HepG2 (cell line): ENCODE measurements at regions not wholly inside any gene's neighbourhood (a gene's known extent, or its start where the extent isn't known, plus 50 kb on each side); places are given as distances from the start of the nearest gene placed in this dataset.

Source experiments
- ATAC-seq: fragments of 200-7000 bp; cut with Tn5 transposase; 3 replicates; pipeline ENCODE4 v1.9.1; 2020; ENCODE audit warnings: mild to moderate bottlenecking, moderate library complexity
- BruUV-seq: library from RNA; stranded (reverse); fragments of 400-500 nt; replicated peaks from 2 replicates; lab custom pipeline; 2021; lab: Mats Ljungman, UMichigan
- CTCF ChIA-PET: fragments of 300-600 bp; formaldehyde crosslinking; extraction: SDS; loops from one replicate; lab custom pipeline; 2021; ENCODE audit warnings: low total read pairs, inconsistent platforms, low intra/inter-chr PET ratio; lab: Yijun Ruan, JAX
- POLR2A ChIA-PET: fragments of 350-600 bp; sonication (Branson Sonifier 250); formaldehyde crosslinking; loops from one replicate; lab custom pipeline; 2020; ENCODE audit warnings: antibody characterized with exemption, inconsistent platforms; lab: Yijun Ruan, JAX
- DNase-seq: peaks from one replicate; pipeline ENCODE4 v3.0.0-alpha.2; 2015; ENCODE audit warnings: low spot score
- FAIRE-seq: peaks from 3 replicates; lab custom pipeline; 2011; peaks lifted over from hg19 to GRCh38; lab: Jason Lieb, UNC
- H2AFZ ChIP-seq: one replicate; pipeline ENCODE4 v1.6.1; 2011; ENCODE audit warnings: low read length, inconsistent platforms
- H3K27ac ChIP-seq: fragments of 300-600 bp; 3 replicates; pipeline ENCODE4 v1.8.0; 2011; ENCODE audit warnings: mixed run types, mild to moderate bottlenecking, mixed read lengths, low read length, inconsistent platforms; ENCODE audit not compliant: insufficient read depth; ENCODE audit errors: extremely low read length
- H3K27me3 ChIP-seq, 2 experiments: fragments of 200-600 bp in 1 of 2; 2 replicates in 1 of 2; 3 replicates in 1 of 2; pipeline versions ENCODE4 v1.6.0 to v1.8.0; 2011; ENCODE audit warnings: low read length in 2 of 2, mild to moderate bottlenecking in 2 of 2, moderate library complexity in 2 of 2, inconsistent platforms in 1 of 2; ENCODE audit not compliant: insufficient read depth in 2 of 2, control insufficient read depth in 1 of 2
- H3K36me3 ChIP-seq, 2 experiments: fragments of 200-600 bp in 1 of 2; replicated peaks in 1 of 2; 2 replicates in 1 of 2; 3 replicates in 1 of 2; pipeline versions ENCODE4 v1.5.1 to v1.8.0; 2011; ENCODE audit warnings: low read length in 2 of 2, inconsistent platforms in 1 of 2; ENCODE audit not compliant: insufficient read depth in 2 of 2, control insufficient read depth in 1 of 2
- H3K4me1 ChIP-seq: 2 replicates; pipeline ENCODE4 v1.5.1; 2012; ENCODE audit warnings: low read length, inconsistent platforms; ENCODE audit not compliant: insufficient read depth
- H3K4me2 ChIP-seq: 2 replicates; pipeline ENCODE4 v1.6.0; 2011; ENCODE audit warnings: low read depth, low read length, inconsistent platforms
- H3K4me3 ChIP-seq, 3 experiments: fragments of 200-600 bp in 1 of 3; sonication (generic), shearing (Covaris generic) in 1 of 3; replicated peaks in 1 of 3; 2 replicates each; pipeline ENCODE4 v1.5.1; 2011 to 2016; ENCODE audit warnings: low read length in 3 of 3, inconsistent platforms in 2 of 3, low read depth in 2 of 3, mild to moderate bottlenecking in 2 of 3, control low read depth in 1 of 3, mixed read lengths in 1 of 3; ENCODE audit not compliant: insufficient read depth in 1 of 3
- H3K79me2 ChIP-seq: one replicate; pipeline ENCODE4 v1.6.1; 2011; ENCODE audit warnings: low read length, inconsistent platforms; ENCODE audit not compliant: insufficient read depth
- H3K9ac ChIP-seq: 2 replicates; pipeline ENCODE4 v1.6.0; 2011; ENCODE audit warnings: mild to moderate bottlenecking, low read depth, low read length, inconsistent platforms; ENCODE audit not compliant: insufficient read depth
- H3K9me3 ChIP-seq: 2 replicates; pipeline ENCODE4 v1.5.1; 2012; ENCODE audit warnings: mild to moderate bottlenecking, low read length
- H4K20me1 ChIP-seq: 2 replicates; pipeline ENCODE4 v1.6.0; 2011; ENCODE audit warnings: inconsistent platforms, mild to moderate bottlenecking, low read length, moderate library complexity; ENCODE audit not compliant: insufficient read depth
- AHDC1 ChIP-seq: sonication (generic); formaldehyde crosslinking; IDR thresholded peaks from 2 replicates; pipeline ENCODE4 v1.5.1; 2020; ENCODE audit warnings: mild to moderate bottlenecking, missing genetic modification reagents, borderline replicate concordance
- ATF7-NPFF ChIP-seq: sonication (generic); formaldehyde crosslinking; IDR thresholded peaks from 2 replicates; pipeline ENCODE4 v1.8.1; 2023; ENCODE audit warnings: mild to moderate bottlenecking, low read depth, missing genetic modification reagents, moderate library complexity
- HNRNPH1 ChIP-seq: fragments of 200-400 bp; formaldehyde crosslinking; optimal IDR thresholded peaks from 2 replicates; pipeline ENCODE3; 2017; ENCODE audit warnings: mild to moderate bottlenecking, low read depth, low read length
- POGK ChIP-seq: sonication (generic); formaldehyde crosslinking; conservative IDR thresholded peaks from 2 replicates; pipeline ENCODE4 v1.8.0; 2022; ENCODE audit warnings: mild to moderate bottlenecking, moderate library complexity, missing genetic modification reagents
- POLR2A ChIP-seq, 2 experiments: IDR thresholded peaks; 2 replicates each; pipeline ENCODE4 v1.6.1; 2011; ENCODE audit warnings: low read depth in 2 of 2, low read length in 2 of 2, mild to moderate bottlenecking in 1 of 2, moderate library complexity in 1 of 2; ENCODE audit not compliant: insufficient read depth in 1 of 2
- U2AF1 ChIP-seq: fragments of 200-400 bp; formaldehyde crosslinking; optimal IDR thresholded peaks from 2 replicates; pipeline ENCODE3; 2017; ENCODE audit warnings: mild to moderate bottlenecking, low read depth, low read length
- ZGPAT ChIP-seq: IDR thresholded peaks from 2 replicates; pipeline ENCODE4 v1.6.1; 2016; ENCODE audit warnings: mild to moderate bottlenecking
- ZNF878 ChIP-seq: sonication (generic); formaldehyde crosslinking; IDR thresholded peaks from 2 replicates; pipeline ENCODE4 v1.8.1; 2023; ENCODE audit warnings: mild to moderate bottlenecking, missing genetic modification reagents, moderate library complexity
- ZUFSP ChIP-seq: sonication (generic); formaldehyde crosslinking; IDR thresholded peaks from 2 replicates; pipeline ENCODE4 v1.9.0; 2021; ENCODE audit warnings: missing genetic modification reagents, mild to moderate bottlenecking, borderline replicate concordance
- in situ Hi-C: cut with HindIII; loops from 2 replicates; pipeline ENCODE4 v1.10.0; 2017; ENCODE audit warnings: low pct_unique_long_range_greater_than_20kb; ENCODE audit not compliant: extremely low pct_ligation_motif_present
- intact Hi-C: fragments of 100-400 bp; cut with micrococcal nuclease; formaldehyde crosslinking; loops from one replicate; pipeline ENCODE4 v1.10.0; 2022; ENCODE audit not compliant: unreplicated experiment

- no peak for TF ChIP-seq ZGPAT
- TF ChIP-seq HNRNPH1, result no peak
- TF ChIP-seq ATF7-NPFF (CRISPR knock-in tag), result no peak
These were observed 1934.9 kb downstream of the ARAP2 start (continued) for GRCh38 chr4:34309383-34309906.

GRCh38 chr4:34318773-34319172 is 1925.5 kb downstream of the ARAP2 start:
- in situ Hi-C loops (no loop called here), intact Hi-C loops (no loop called here)
- H3K79me2 ChIP-seq, result no peaks in the 10 kb centered on the region
- BruUV-seq, result no TSS peak
- H3K4me3 ChIP-seq, result no peak overlapping the region
- TF ChIP-seq POGK (CRISPR knock-in tag), result no peak
- no peak for TF ChIP-seq ZUFSP (CRISPR knock-in tag)
- no peak for TF ChIP-seq POLR2A (IDR thresholded peaks at IDR 0.05; ENCODE audit: insufficient read depth in 1 of 2, low read depth in 2 of 2, low read length in 2 of 2)
- no peak for TF ChIP-seq ZNF878 (CRISPR knock-in tag)
- TF ChIP-seq AHDC1 (CRISPR knock-in tag), result no peak
- no peak for TF ChIP-seq U2AF1
- H3K36me3 ChIP-seq, result no peaks in the 10 kb centered on the region
- H3K27ac ChIP-seq, result no peak overlapping the region
- CTCF ChIA-PET, result no interaction called here
- H3K9me3 ChIP-seq, result peaks cover 10% of the 10 kb centered on the region; the same call in 1 of the 2 replicates
- H3K9ac ChIP-seq, result no peak overlapping the region
- ATAC-seq, result no peak
- H4K20me1 ChIP-seq, result no peaks in the 10 kb centered on the region
- no peak overlapping the region for H3K4me2 ChIP-seq
- POLR2A ChIA-PET, result no interaction called here
- DNase-seq, result no peak
- FAIRE-seq, result no peak
- H3K4me1 ChIP-seq, result no peaks in the 10 kb centered on the region
- no peaks in the 10 kb centered on the region for H3K27me3 ChIP-seq
- H2AFZ ChIP-seq, result no peak overlapping the region
